Chondrocyte (in vitro differentiated cells): ENCODE measurements at regions not wholly inside any gene's neighbourhood (a gene's known extent, or its start where the extent isn't known, plus 50 kb on each side); places are given as distances from the start of the nearest gene placed in this dataset.
"Not testable (repeated sequence)": the region's sequence is repeated elsewhere in the genome, so short reads cannot be mapped to it uniquely, and the experiment has no call there.

Source experiments
- DNase-seq: peaks from one replicate; pipeline ENCODE4 v3.0.0; 2021; ENCODE audit warnings: mixed read lengths, low spot score
- H3K27ac Mint-ChIP-seq: one replicate; pipeline ENCODE4 v1.8.0; 2021; ENCODE audit warnings: mild to moderate bottlenecking, moderate library complexity, mixed read lengths; ENCODE audit not compliant: unreplicated experiment
- H3K27me3 Mint-ChIP-seq: 2 replicates; pipeline ENCODE4 v1.8.0; 2021; ENCODE audit warnings: low read depth, mixed read lengths
- H3K36me3 Mint-ChIP-seq: 2 replicates; pipeline ENCODE4 v1.8.0; 2021; ENCODE audit warnings: low read depth, mixed read lengths
- H3K4me1 Mint-ChIP-seq: 2 replicates; pipeline ENCODE4 v1.8.0; 2021; ENCODE audit warnings: low read depth, mild to moderate bottlenecking, mixed read lengths
- H3K4me3 Mint-ChIP-seq: one replicate; pipeline ENCODE4 v1.8.0; 2021; ENCODE audit warnings: mild to moderate bottlenecking, moderate library complexity, mixed read lengths; ENCODE audit not compliant: unreplicated experiment
- H3K9me3 Mint-ChIP-seq: 2 replicates; pipeline ENCODE4 v1.8.0; 2021; ENCODE audit warnings: low read depth, mixed read lengths
- TF ChIP-seq, protein P1 (sequence below): fragments of 200-600 bp; sonication (generic); IDR thresholded peaks from 2 replicates; pipeline ENCODE4 v1.5.0; 2021; ENCODE audit warnings: antibody characterized with exemption, mild to moderate bottlenecking, moderate library complexity

DNA sequence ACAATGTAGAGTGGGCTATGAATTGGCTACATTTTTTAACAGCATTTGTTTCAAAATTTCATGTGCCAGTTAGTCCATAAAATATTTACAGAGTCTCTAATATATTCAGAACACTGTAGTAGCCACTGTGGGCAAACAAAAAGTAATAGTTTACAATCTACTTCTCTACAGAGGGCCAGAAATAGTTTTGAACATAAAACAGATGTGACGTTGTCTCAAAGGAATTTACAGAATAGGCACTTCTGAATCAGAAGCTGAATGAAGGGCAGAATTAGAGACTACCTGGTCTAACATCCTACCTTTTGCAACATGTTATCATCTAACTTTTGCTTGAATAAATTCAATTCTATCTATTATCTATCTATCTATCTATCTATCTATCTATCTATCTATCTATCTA is 811.9 kb upstream of the EPHA5 start:
- no peaks in the 10 kb centered on the region for H3K9me3 Mint-ChIP-seq
- TF ChIP-seq, protein P1, sequence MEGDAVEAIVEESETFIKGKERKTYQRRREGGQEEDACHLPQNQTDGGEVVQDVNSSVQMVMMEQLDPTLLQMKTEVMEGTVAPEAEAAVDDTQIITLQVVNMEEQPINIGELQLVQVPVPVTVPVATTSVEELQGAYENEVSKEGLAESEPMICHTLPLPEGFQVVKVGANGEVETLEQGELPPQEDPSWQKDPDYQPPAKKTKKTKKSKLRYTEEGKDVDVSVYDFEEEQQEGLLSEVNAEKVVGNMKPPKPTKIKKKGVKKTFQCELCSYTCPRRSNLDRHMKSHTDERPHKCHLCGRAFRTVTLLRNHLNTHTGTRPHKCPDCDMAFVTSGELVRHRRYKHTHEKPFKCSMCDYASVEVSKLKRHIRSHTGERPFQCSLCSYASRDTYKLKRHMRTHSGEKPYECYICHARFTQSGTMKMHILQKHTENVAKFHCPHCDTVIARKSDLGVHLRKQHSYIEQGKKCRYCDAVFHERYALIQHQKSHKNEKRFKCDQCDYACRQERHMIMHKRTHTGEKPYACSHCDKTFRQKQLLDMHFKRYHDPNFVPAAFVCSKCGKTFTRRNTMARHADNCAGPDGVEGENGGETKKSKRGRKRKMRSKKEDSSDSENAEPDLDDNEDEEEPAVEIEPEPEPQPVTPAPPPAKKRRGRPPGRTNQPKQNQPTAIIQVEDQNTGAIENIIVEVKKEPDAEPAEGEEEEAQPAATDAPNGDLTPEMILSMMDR = no peak
- H3K27me3 Mint-ChIP-seq = no peaks in the 10 kb centered on the region
- no peaks in the 10 kb centered on the region for H3K4me1 Mint-ChIP-seq
- no peak overlapping the region for H3K27ac Mint-ChIP-seq
- no peak for DNase-seq
- H3K4me3 Mint-ChIP-seq = no peak overlapping the region
- no peaks in the 10 kb centered on the region for H3K36me3 Mint-ChIP-seq

- DNase-seq = no peak
- Mint-ChIP-seq H3K36me3 (peaks cover 2% of the 10 kb centered on the region), H3K9me3 (peaks cover 10% of the 10 kb centered on the region), H3K27ac (no peak overlapping the region), H3K27me3 (no peaks in the 10 kb centered on the region), H3K4me1 (no peaks in the 10 kb centered on the region), H3K4me3 (no peak overlapping the region)
- TF ChIP-seq, protein P1 = no peak
These were observed 805.3 kb upstream of the EPHA5 start for GRCh38 chr4:66475596-66475995.

DNA sequence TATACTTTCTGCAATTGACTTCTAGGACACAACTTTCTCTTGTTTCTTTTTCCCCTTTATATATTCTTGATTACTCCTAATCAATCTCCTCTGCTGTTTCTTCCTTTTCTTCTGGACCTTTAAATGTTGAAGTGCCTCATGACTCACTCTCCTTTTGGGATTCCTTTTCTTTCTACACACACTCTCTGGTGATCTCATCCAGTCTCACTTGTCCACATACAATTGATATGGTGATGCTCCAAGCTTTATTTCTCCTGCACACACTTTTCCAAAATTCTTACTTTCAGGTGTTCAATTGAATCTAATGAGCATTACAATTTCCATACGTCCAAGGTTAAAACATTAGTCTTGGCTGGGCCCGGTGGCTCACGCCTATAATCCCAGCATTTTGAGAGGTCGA is 794.8 kb upstream of the EPHA5 start:
- H3K36me3 Mint-ChIP-seq = peaks cover 3% of the 10 kb centered on the region
- no peak overlapping the region for H3K27ac Mint-ChIP-seq
- H3K27me3 Mint-ChIP-seq = no peaks in the 10 kb centered on the region
- H3K9me3 Mint-ChIP-seq = peaks cover 10% of the 10 kb centered on the region
- no peak for DNase-seq
- TF ChIP-seq, protein P1 = no peak
- H3K4me1 Mint-ChIP-seq = no peaks in the 10 kb centered on the region
- no peak overlapping the region for H3K4me3 Mint-ChIP-seq

DNA sequence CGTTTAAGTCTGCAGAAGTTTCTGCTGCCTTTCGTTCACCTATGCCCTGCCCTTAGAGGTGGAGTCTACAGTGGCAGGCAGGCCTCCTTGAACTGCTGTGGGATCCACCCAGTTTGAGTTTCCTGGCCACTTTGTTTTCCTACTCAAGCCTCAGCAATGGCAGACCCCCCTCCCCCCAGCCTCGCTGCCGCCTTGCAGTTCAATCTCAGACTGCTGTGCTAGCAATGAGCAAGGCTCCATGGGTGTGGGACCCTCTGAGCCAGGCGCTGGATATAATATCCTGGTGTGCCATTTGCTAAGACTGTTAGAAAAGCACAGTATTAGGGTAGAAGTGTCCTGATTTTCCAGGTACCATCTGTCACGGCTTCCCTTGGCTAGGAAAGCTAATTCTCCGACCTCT is 792.6 kb upstream of the EPHA5 start:
- not testable (repeated sequence) for H3K4me1 Mint-ChIP-seq, DNase-seq, H3K27ac Mint-ChIP-seq, H3K4me3 Mint-ChIP-seq, H3K27me3 Mint-ChIP-seq
- Mint-ChIP-seq H3K9me3 (peaks cover 20% of the 10 kb centered on the region), H3K36me3 (peaks cover 10% of the 10 kb centered on the region)

DNA sequence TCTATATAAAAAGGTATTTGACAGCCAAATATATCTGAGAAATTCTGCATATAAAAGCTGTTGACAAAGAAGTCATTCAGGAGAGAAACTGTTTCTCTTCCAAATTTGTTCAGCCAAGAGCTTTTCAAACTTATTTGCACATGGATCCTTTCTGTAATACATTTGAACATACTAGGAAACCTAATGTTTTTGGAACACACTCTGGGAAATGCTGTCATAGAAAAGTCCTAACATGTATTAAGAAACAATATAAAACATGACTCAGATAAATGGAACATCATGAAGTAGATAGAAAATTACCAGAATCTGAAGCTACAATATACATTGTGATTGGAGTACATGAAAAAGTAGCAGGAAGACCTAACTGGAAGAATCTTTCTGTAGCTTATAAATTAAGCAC is 781.5 kb upstream of the EPHA5 start:
- TF ChIP-seq, protein P1 = no peak
- H3K36me3 Mint-ChIP-seq = no peaks in the 10 kb centered on the region
- DNase-seq = no peak
- H3K27me3 Mint-ChIP-seq = peaks cover 1% of the 10 kb centered on the region
- no peak overlapping the region for H3K4me3 Mint-ChIP-seq
- H3K9me3 Mint-ChIP-seq = peaks cover 2% of the 10 kb centered on the region
- H3K4me1 Mint-ChIP-seq = no peaks in the 10 kb centered on the region
- H3K27ac Mint-ChIP-seq = no peak overlapping the region

GRCh38 chr4:66443008-66443407 is 772.7 kb upstream of the EPHA5 start:
- Mint-ChIP-seq H3K4me3 (no peak overlapping the region), H3K27me3 (no peaks in the 10 kb centered on the region), H3K4me1 (no peaks in the 10 kb centered on the region), H3K27ac (no peak overlapping the region), H3K9me3 (no peaks in the 10 kb centered on the region), H3K36me3 (no peaks in the 10 kb centered on the region)
- DNase-seq = no peak
- TF ChIP-seq, protein P1 = no peak
